ENCODE measurements at regions not wholly inside any gene's neighbourhood (a gene's known extent, or its start where the extent isn't known, plus 50 kb on each side); places are given as distances from the start of the nearest gene placed in this dataset.

DNA sequence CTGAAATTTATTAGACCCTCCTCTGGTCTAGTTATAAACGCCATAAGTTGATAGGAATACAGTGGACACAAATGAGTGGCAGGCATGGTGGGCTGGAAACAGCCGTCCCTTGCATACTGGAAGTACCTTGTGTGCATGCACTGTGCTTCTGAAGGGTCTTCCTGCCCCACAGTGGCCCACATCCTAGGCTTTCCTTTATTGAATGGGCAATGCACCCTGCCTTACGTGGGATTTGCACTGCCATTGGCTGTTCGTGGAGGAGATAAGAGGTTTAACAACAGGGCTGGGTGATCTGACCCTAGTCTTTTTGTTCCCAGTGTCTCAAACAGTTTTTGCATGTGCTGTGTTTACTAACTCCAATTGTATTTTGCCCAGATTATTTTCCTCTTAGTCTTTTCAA is 480.8 kb downstream of the GADD45G start:
- TF ChIP-seq, protein P1, sequence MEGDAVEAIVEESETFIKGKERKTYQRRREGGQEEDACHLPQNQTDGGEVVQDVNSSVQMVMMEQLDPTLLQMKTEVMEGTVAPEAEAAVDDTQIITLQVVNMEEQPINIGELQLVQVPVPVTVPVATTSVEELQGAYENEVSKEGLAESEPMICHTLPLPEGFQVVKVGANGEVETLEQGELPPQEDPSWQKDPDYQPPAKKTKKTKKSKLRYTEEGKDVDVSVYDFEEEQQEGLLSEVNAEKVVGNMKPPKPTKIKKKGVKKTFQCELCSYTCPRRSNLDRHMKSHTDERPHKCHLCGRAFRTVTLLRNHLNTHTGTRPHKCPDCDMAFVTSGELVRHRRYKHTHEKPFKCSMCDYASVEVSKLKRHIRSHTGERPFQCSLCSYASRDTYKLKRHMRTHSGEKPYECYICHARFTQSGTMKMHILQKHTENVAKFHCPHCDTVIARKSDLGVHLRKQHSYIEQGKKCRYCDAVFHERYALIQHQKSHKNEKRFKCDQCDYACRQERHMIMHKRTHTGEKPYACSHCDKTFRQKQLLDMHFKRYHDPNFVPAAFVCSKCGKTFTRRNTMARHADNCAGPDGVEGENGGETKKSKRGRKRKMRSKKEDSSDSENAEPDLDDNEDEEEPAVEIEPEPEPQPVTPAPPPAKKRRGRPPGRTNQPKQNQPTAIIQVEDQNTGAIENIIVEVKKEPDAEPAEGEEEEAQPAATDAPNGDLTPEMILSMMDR (IDR thresholded peaks at IDR 0.05; ENCODE audit: low read length): no peak
- TF ChIP-seq EZH2phosphoT487 (IDR thresholded peaks at IDR 0.05; ENCODE audit: low read length) (no peak), EZH2 (optimal IDR thresholded peaks at IDR 0.05; ENCODE audit: low read depth, low read length) (no peak)
